HG02981 (cell line): ENCODE measurements at regions not wholly inside any gene's neighbourhood (a gene's known extent, or its start where the extent isn't known, plus 50 kb on each side); places are given as distances from the start of the nearest gene placed in this dataset.
"Not testable (repeated sequence)": the region's sequence is repeated elsewhere in the genome, so short reads cannot be mapped to it uniquely, and the experiment has no call there.

Experiments
- ATAC-seq: cut with Tn5 transposase; IDR thresholded peaks from one replicate; pipeline ENCODE4 v1.9.1; 2021; ENCODE audit warnings: mild to moderate bottlenecking, moderate library complexity; ENCODE audit not compliant: unreplicated experiment

DNA sequence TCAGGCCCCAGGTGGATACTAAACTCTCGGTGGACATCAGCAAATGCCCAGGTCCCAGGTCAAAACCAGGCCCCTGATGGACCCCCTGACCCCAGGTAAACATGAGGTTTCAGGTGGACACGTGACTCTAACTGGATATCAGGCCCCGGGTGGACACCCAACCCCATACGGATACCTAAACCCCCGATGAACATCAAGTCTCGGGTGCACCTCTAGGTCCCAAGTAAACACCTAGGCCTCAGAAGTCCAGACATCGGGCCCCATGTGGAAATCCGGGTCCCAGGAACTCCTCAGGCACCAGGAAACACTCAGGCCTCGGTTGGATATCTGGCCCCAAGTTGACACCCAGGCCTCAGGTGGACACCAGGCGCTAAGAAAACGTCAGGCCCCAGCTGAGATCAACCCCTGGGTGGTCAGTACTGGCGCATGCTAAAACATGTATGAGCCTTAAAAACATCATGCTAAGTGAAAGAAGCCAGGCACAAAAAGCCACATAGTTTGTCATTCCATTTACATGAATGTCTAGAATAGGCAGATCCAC is 54.4 kb upstream of the SEPTIN5 start:
- no peak for ATAC-seq

DNA sequence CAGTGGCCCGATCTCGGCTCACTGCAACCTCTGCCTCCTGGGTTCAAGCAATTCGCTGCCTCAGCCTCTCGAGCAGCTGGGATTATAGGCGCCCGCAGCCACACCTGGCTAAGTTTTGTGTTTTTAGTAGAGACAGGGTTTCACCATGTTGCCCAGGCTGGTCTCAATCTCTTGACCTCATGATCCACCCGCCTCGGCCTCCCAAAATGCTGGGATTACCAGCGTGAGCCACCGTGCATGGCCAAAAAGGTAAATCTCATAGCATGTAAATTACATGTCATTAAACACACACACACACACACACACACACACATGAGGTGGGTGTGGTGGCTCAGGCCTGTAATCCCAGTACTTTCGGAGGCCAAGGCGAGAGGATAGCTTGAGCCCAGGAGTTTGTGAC is 53.7 kb upstream of the SEPTIN5 start:
- ATAC-seq, result not testable (repeated sequence)

DNA sequence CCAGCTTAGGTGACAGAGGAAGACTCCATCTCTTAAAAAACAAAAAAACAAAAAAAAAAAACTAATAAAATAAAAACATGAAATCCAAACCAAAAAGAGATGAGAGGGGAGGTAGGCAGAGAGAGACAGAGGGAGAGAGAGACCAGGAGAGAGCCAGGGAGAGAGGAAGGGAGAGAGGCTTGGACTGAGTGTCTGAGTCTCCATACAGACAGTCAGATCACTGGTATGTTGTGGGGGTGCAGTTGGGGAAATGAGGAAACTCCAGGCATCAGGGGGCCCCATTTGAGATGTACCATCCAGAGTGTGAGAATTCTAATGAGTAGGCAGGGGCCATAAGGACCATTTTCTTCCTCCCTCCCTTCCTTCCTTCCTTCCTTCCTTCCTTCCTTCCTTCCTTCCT is 53.1 kb upstream of the SEPTIN5 start:
- ATAC-seq, result no peak

DNA sequence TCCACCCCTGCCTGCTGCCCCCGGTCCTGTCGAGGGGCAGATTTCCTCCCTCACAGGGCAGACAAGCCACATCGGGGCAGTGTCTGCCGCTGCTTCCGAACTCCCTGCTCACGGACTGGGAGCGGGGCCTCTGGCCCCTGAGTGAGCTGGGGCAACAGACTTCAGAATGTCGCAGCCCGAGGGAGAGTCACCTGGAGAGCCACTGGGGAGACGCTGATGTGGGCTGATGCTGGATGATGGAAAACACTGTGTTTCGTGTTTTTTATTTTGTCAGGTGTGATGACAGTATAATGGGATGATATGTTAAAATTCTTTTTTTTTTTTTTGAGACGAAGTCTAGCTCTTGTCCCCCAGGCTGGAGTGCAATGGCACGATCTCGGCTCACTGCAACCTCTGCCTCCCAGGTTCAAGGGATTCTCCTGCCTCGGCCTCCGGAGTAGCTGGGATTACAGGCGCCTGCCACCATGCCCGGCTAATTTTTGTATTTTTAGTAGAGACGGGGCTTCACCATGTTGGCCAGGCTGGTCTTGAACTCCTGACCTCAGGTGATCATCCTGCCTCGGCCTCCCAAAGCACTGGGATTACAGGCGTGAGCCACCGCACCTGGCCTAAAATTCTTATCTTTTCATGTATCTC is 52.1 kb upstream of the SEPTIN5 start:
- not testable (repeated sequence) for ATAC-seq

DNA sequence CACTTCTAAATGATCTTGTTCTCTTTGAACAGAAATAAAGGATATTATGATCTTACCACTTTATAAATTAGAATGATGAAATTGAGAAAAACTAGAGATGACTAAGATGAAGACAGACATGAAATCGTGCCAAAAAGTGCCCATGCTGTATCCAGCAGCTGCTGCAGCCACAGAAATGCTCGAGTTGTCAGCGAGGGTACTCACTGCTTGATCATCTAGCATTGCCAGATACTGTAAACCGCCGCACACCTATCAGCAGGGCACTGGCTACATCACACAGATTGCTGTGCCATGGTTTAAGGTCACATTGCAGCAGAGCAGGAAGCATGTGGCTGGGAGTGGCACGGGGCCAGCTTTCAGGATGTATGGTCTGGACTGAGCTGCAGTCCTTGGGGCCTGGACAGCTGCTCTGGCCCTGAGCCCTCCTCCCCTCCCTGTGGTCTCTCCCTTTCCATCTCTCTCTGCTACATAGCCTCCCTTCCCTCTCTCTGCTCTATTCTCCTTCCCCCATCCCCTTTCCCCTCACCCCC is 51.0 kb upstream of the SEPTIN5 start:
- ATAC-seq, result no peak

DNA sequence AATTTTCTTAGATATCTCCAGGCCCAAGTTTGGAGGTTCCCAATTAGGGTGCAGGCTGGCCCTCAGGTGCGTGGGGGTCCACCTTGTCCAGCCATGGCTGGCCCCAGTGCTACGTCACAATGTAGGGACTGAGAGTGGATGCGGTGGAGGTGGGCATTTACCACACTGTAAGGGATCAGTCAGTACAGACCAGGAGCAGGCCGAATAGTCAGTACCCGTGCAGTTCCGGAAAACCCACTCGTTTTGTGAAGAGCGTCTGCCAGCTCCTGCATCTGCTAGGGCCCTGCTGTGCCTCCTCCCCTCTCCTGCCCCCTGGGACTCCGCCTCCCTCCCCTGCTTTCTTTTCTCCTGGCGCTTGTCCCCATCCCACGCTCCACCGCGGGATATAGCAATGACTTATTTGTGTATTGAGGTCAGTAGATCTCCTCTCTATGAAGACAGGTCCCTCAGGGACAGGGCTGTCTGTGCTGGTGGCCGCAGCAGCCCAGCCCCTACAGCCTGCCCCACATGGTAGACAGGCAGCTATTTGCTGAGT is 50.4 kb upstream of the SEPTIN5 start:
- no peak for ATAC-seq

DNA sequence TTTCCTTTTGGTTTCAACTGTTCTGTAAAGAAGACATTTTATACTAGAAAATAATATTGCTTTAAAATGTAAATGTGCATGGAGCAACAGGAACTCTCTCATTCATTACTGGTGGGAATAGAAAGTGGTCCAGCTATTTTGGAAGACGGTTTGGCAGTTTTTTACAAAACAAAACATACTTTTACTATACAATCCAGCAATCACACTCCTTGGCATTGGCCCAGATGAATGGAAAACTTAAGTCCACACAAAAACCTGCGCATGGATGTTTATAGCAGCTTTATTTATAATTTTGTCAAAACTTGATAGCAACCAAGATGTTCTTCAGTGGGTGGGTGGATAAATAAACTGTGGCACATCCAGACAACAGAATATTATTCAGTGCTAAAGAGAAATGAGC is 49.9 kb upstream of the SEPTIN5 start:
- ATAC-seq, result no peak
